ENCODE measurements at regions not wholly inside any gene's neighbourhood (a gene's known extent, or its start where the extent isn't known, plus 50 kb on each side); places are given as distances from the start of the nearest gene placed in this dataset.

DNA sequence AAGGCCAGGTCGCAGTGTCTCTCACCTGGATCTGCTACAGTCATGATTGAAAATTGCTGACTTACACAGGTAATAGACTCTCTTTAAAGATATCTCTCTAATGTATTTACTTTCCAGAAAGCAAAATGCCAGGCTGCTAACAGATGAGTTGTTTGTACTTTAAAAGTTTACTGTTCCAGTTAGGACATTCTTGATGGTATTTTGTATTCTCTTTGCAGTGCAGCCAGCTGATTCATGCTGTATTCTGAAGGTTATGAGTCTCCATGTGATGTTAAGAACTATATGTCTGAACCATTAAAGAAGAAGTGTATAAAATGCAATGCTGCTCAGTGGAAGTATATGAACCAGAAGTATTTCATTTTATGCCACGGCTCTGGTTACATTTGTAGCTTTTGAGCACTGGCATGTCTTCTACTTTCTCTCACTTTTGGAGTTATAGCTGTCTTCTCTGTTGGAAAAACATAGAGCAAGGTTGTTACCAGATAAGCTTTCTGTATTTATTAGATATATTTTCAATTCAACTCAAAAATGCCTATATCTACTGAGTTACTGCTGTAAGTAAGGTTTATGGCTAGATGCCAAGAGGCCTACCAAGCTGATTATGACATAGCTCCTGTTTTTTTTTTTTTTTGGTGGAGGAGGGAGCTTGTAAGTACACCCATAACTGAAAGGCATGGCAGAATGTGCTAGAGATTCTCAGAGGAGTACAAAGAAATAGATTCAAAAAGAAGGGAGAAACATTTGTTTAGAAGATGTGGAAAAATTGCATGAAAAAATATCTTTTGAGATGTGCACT, 130.5 kb upstream of the MAN1A1 start:
- Histone ChIP-seq H3K36me3 (ENCODE audit: control insufficient read depth, insufficient read depth, low read length) (no peaks in the 10 kb centered on the region), H3K27me3 (ENCODE audit: control insufficient read depth, insufficient read depth, low read length) (no peaks in the 10 kb centered on the region), H3K4me3 (ENCODE audit: low read depth, low read length) (no peak overlapping the region)
- TF ChIP-seq, protein P1, sequence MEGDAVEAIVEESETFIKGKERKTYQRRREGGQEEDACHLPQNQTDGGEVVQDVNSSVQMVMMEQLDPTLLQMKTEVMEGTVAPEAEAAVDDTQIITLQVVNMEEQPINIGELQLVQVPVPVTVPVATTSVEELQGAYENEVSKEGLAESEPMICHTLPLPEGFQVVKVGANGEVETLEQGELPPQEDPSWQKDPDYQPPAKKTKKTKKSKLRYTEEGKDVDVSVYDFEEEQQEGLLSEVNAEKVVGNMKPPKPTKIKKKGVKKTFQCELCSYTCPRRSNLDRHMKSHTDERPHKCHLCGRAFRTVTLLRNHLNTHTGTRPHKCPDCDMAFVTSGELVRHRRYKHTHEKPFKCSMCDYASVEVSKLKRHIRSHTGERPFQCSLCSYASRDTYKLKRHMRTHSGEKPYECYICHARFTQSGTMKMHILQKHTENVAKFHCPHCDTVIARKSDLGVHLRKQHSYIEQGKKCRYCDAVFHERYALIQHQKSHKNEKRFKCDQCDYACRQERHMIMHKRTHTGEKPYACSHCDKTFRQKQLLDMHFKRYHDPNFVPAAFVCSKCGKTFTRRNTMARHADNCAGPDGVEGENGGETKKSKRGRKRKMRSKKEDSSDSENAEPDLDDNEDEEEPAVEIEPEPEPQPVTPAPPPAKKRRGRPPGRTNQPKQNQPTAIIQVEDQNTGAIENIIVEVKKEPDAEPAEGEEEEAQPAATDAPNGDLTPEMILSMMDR (IDR thresholded peaks at IDR 0.05; ENCODE audit: insufficient read depth, low read length, severe bottlenecking) = no peak
- FAIRE-seq (no peak), DNase-seq (ENCODE audit: low read depth) (peak; percentile 68)

DNA sequence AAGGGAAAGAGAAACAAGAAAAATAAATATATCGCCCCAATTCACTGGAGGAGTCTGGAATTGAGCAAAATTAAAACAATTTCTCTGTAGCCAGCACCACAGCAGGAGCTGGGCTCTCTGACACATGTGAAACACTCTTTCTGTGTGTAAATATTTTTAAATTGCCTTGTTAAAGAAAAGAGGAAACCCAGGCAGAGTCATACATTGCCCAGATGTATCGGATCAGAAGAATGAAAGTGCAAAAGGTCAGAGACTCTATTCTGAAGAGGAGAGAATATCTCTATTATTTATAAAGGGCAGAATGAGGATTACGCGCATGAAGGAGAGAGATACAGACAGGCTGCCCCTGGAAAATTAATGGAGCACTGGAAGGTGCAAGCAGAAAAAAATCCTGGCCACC, 127.0 kb upstream of the MAN1A1 start:
- FAIRE-seq = no peak
- H3K27me3 ChIP-seq (ENCODE audit: control insufficient read depth, insufficient read depth, low read length) = no peaks in the 10 kb centered on the region
- TF ChIP-seq, protein P1 (IDR thresholded peaks at IDR 0.05; ENCODE audit: insufficient read depth, low read length, severe bottlenecking) = no peak
- H3K4me3 ChIP-seq (ENCODE audit: low read depth, low read length) = no peak overlapping the region
- H3K36me3 ChIP-seq (ENCODE audit: control insufficient read depth, insufficient read depth, low read length) = no peaks in the 10 kb centered on the region
- no peak for DNase-seq (ENCODE audit: low read depth)

DNA sequence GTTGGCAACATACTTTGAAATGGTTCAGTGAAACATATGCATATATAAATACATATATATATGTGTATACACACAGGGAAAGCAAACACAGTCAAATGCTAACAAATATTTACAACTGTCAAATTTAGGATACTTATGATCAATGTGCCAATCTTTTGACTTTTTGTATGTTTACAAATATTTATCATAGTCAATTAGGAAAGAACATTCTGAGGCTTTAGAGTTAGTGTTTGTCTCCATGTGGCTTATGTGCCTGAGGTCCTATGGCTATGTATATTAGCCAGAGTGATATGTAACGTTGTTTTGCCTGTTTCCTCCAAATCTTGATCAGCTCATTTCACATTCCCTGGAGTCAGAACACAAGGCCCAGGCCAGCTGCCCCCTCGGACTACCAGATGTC, 126.5 kb upstream of the MAN1A1 start:
- Histone ChIP-seq H3K36me3 (ENCODE audit: control insufficient read depth, insufficient read depth, low read length) (no peaks in the 10 kb centered on the region), H3K27me3 (ENCODE audit: control insufficient read depth, insufficient read depth, low read length) (no peaks in the 10 kb centered on the region), H3K4me3 (ENCODE audit: low read depth, low read length) (no peak overlapping the region)
- no peak for FAIRE-seq
- DNase-seq (ENCODE audit: low read depth) = no peak
- TF ChIP-seq, protein P1 (IDR thresholded peaks at IDR 0.05; ENCODE audit: insufficient read depth, low read length, severe bottlenecking) = no peak

DNA sequence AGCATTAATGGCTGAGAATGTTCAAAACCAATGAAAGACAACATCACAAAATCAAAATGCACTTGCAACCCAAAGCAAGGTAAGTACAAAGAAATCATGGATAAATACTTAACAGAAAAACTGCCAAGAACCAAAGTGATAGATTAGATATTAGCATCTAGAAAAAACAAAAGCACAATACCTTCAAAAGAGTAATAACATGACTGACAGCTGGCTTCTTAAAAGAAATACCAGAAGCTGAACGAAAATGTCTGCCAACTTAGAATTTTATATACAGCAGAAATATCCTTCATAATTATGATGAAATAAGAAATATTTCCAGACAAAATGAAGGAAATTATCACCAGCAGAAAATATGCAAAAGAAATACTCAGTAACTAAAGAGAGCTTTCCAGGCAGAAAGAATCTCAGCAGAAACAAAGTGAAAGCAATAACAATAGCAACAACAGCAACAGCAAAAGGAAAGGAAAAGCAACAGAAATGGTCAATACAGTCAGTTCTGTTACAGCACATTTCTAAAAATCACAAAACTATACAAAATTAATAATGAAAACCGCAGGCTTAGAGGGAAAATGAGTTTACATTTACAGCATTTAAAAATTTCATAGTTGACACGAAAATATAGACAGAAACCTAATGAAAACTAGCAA, 121.5 kb upstream of the MAN1A1 start:
- no peaks in the 10 kb centered on the region for H3K27me3 ChIP-seq (ENCODE audit: control insufficient read depth, insufficient read depth, low read length)
- TF ChIP-seq, protein P1 (IDR thresholded peaks at IDR 0.05; ENCODE audit: insufficient read depth, low read length, severe bottlenecking) = no peak
- no peak overlapping the region for H3K4me3 ChIP-seq (ENCODE audit: low read depth, low read length)
- no peak for DNase-seq (ENCODE audit: low read depth)
- FAIRE-seq = no peak
- no peaks in the 10 kb centered on the region for H3K36me3 ChIP-seq (ENCODE audit: control insufficient read depth, insufficient read depth, low read length)

DNA sequence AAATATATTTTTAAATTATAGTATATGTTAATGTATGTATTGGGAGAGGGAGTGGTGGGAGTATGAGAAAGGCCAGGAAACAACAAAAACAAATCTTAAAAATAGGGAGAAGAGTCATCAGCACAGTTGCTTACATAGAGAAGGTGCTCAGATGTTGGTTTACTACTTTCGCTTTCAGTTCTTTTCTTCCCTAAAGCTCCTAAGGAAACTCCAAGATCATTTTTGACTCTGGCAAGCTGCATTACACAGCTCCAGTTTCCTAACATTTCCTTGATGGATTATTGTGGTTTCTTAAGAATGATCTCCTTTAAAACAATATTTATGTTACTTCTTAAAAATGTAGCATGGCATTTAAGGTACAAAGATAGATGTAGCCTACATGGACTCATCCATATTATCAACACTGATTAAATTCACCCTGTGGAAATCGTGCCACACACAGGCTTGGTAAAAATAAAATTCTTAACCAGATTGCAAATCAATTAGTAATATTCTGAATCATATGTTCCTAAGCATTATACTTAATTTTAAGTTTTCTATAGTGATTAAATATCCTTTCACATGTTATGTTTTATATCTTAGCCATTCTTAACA, 118.0 kb upstream of the MAN1A1 start:
- TF ChIP-seq, protein P1 (IDR thresholded peaks at IDR 0.05; ENCODE audit: insufficient read depth, low read length, severe bottlenecking) = no peak
- Histone ChIP-seq H3K36me3 (ENCODE audit: control insufficient read depth, insufficient read depth, low read length) (no peaks in the 10 kb centered on the region), H3K4me3 (ENCODE audit: low read depth, low read length) (no peak overlapping the region), H3K27me3 (ENCODE audit: control insufficient read depth, insufficient read depth, low read length) (no peaks in the 10 kb centered on the region)
- no peak for FAIRE-seq
- DNase-seq (ENCODE audit: low read depth) = peak; percentile 10

Measured in bronchial epithelial cell (primary cell).